ENCODE measurements at regions not wholly inside any gene's neighbourhood (a gene's known extent, or its start where the extent isn't known, plus 50 kb on each side); places are given as distances from the start of the nearest gene placed in this dataset.

GRCh38 chr2:150971910-150972309, 289.8 kb downstream of the RBM43 start:
- peak in 1 of 2 experiments; percentile 44 for DNase-seq
- no peaks in the 10 kb centered on the region for H3K9me2 ChIP-seq (ENCODE audit: insufficient read depth)
- no peaks in the 10 kb centered on the region for H3K4me1 ChIP-seq (replicated peaks; ENCODE audit: insufficient read depth)
- H3K4me2 ChIP-seq = no peak overlapping the region
- H4K20me1 ChIP-seq (ENCODE audit: insufficient read depth) = no peaks in the 10 kb centered on the region
- H3K4me3 ChIP-seq = no peak overlapping the region
- H3K36me3 ChIP-seq (ENCODE audit: low read depth) = no peaks in the 10 kb centered on the region
- CTCF ChIA-PET = no interaction called here
- H3F3A ChIP-seq (ENCODE audit: insufficient read depth, low read depth) = no peaks in the 10 kb centered on the region
- intact Hi-C loops (cut with micrococcal nuclease; ENCODE audit: unreplicated experiment) = no loop called here
- H3K27ac ChIP-seq = no peak overlapping the region
- H3K9me3 ChIP-seq (ENCODE audit: insufficient read depth, low read depth) = no peaks in the 10 kb centered on the region; the same call in 1 of the 2 replicates
- no peak for TF ChIP-seq EZH2 (IDR thresholded peaks at IDR 0.05; ENCODE audit: low read depth)
- TF ChIP-seq, protein P1, sequence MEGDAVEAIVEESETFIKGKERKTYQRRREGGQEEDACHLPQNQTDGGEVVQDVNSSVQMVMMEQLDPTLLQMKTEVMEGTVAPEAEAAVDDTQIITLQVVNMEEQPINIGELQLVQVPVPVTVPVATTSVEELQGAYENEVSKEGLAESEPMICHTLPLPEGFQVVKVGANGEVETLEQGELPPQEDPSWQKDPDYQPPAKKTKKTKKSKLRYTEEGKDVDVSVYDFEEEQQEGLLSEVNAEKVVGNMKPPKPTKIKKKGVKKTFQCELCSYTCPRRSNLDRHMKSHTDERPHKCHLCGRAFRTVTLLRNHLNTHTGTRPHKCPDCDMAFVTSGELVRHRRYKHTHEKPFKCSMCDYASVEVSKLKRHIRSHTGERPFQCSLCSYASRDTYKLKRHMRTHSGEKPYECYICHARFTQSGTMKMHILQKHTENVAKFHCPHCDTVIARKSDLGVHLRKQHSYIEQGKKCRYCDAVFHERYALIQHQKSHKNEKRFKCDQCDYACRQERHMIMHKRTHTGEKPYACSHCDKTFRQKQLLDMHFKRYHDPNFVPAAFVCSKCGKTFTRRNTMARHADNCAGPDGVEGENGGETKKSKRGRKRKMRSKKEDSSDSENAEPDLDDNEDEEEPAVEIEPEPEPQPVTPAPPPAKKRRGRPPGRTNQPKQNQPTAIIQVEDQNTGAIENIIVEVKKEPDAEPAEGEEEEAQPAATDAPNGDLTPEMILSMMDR (conservative IDR thresholded peaks at IDR 0.05) = no peak
- H2AFZ ChIP-seq = peak overlapping the region; percentile 48; the same call in 1 of the 2 replicates
- no TSS peak for BruUV-seq (replicated peaks)
- POLR2A ChIA-PET (ENCODE audit: unreplicated experiment) = no interaction called here
- H3K27me3 ChIP-seq (ENCODE audit: insufficient read depth, low read depth) = no peaks in the 10 kb centered on the region
- H3K79me2 ChIP-seq (ENCODE audit: low read depth) = no peaks in the 10 kb centered on the region

DNA sequence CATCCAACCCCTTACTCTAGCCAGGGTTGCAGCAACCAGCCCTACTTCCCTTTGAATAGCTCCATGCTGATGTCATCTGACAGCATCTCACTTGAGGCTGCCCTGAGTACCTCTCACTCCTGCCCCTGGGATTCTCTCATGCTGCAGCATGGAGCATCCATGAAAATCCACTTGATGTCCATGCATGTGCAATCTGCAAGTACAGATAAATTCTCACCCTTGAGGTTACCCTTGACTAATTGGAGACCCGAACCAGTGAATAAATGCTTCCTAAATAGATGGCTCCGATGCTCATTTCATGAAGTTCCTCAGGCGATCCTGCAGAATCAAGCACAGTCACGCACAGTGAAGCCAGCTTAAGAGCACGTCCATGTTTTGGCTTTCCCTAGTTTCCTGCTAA, 298.3 kb downstream of the RBM43 start:
- intact Hi-C loops (cut with micrococcal nuclease; ENCODE audit: unreplicated experiment) = no loop called here
- POLR2A ChIA-PET (ENCODE audit: unreplicated experiment) = no interaction called here
- no peak overlapping the region for H2AFZ ChIP-seq
- no peak for DNase-seq
- H3K4me1 ChIP-seq (replicated peaks; ENCODE audit: insufficient read depth) = no peaks in the 10 kb centered on the region
- H4K20me1 ChIP-seq (ENCODE audit: insufficient read depth) = no peaks in the 10 kb centered on the region
- no peaks in the 10 kb centered on the region for H3F3A ChIP-seq (ENCODE audit: insufficient read depth, low read depth)
- H3K9me3 ChIP-seq (ENCODE audit: insufficient read depth, low read depth) = no peaks in the 10 kb centered on the region
- H3K9me2 ChIP-seq (ENCODE audit: insufficient read depth) = no peaks in the 10 kb centered on the region
- no peak overlapping the region for H3K27ac ChIP-seq
- H3K79me2 ChIP-seq (ENCODE audit: low read depth) = no peaks in the 10 kb centered on the region
- no peak overlapping the region for H3K4me3 ChIP-seq
- no peaks in the 10 kb centered on the region for H3K27me3 ChIP-seq (ENCODE audit: insufficient read depth, low read depth)
- H3K36me3 ChIP-seq (ENCODE audit: low read depth) = no peaks in the 10 kb centered on the region
- CTCF ChIA-PET = no interaction called here
- H3K4me2 ChIP-seq = no peak overlapping the region
- BruUV-seq (replicated peaks) = no TSS peak
- no peak for TF ChIP-seq EZH2 (IDR thresholded peaks at IDR 0.05; ENCODE audit: low read depth)
- TF ChIP-seq, protein P1 (conservative IDR thresholded peaks at IDR 0.05) = no peak

- BruUV-seq (replicated peaks) = no TSS peak
- no peaks in the 10 kb centered on the region for H3K9me2 ChIP-seq (ENCODE audit: insufficient read depth)
- H2AFZ ChIP-seq = no peak overlapping the region
- intact Hi-C loops (cut with micrococcal nuclease; ENCODE audit: unreplicated experiment) = no loop called here
- no peaks in the 10 kb centered on the region for H4K20me1 ChIP-seq (ENCODE audit: insufficient read depth)
- H3K4me1 ChIP-seq (replicated peaks; ENCODE audit: insufficient read depth) = no peaks in the 10 kb centered on the region
- DNase-seq = no peak
- H3K27ac ChIP-seq = no peak overlapping the region
- H3K36me3 ChIP-seq (ENCODE audit: low read depth) = no peaks in the 10 kb centered on the region
- H3K9me3 ChIP-seq (ENCODE audit: insufficient read depth, low read depth) = no peaks in the 10 kb centered on the region
- no peak overlapping the region for H3K4me2 ChIP-seq
- no peaks in the 10 kb centered on the region for H3K27me3 ChIP-seq (ENCODE audit: insufficient read depth, low read depth)
- TF ChIP-seq, protein P1 (conservative IDR thresholded peaks at IDR 0.05) = no peak
- TF ChIP-seq EZH2 (IDR thresholded peaks at IDR 0.05; ENCODE audit: low read depth) = no peak
- ChIA-PET POLR2A (ENCODE audit: unreplicated experiment) (no interaction called here), CTCF (no interaction called here)
- no peaks in the 10 kb centered on the region for H3K79me2 ChIP-seq (ENCODE audit: low read depth)
- no peak overlapping the region for H3K4me3 ChIP-seq
- H3F3A ChIP-seq (ENCODE audit: insufficient read depth, low read depth) = no peaks in the 10 kb centered on the region
Observed at GRCh38 chr2:150955231-150955630, 306.4 kb downstream of the RBM43 start.

Measured in PC-9 (cell line).